BLaER1 treated with 17β-estradiol and CSF1 and Interleukin-3, amounts not matched to agents 10 nM and 100 nM (cell line): ENCODE measurements at regions not wholly inside any gene's neighbourhood (a gene's known extent, or its start where the extent isn't known, plus 50 kb on each side); places are given as distances from the start of the nearest gene placed in this dataset.
"Not testable (repeated sequence)": the region's sequence is repeated elsewhere in the genome, so short reads cannot be mapped to it uniquely, and the experiment has no call there.

Source experiments
- H3K27ac ChIP-seq, 11 experiments: shearing (Covaris generic); formaldehyde crosslinking; 2 replicates each; pipeline ENCODE4 v1.8.1; 2022
- H3K27me3 ChIP-seq, 11 experiments: shearing (Covaris generic); formaldehyde crosslinking; 2 replicates each; pipeline ENCODE4 v1.8.1; 2022
- H3K36me3 ChIP-seq, 11 experiments: shearing (Covaris generic); formaldehyde crosslinking; 2 replicates each; pipeline ENCODE4 v1.8.1; 2022
- H3K4me1 ChIP-seq, 10 experiments: shearing (Covaris generic); formaldehyde crosslinking; 2 replicates each; pipeline ENCODE4 v1.8.1; 2022
- H3K4me2 ChIP-seq, 11 experiments: shearing (Covaris generic); formaldehyde crosslinking; 2 replicates each; pipeline ENCODE4 v1.8.1; 2022
- H3K4me3 ChIP-seq, 10 experiments: shearing (Covaris generic); formaldehyde crosslinking; 2 replicates each; pipeline ENCODE4 v1.8.1; 2022
- H3K9ac ChIP-seq, 11 experiments: shearing (Covaris generic); formaldehyde crosslinking; 2 replicates each; pipeline ENCODE4 v1.8.1; 2022
- H3K9me3 ChIP-seq, 11 experiments: shearing (Covaris generic); formaldehyde crosslinking; replicated peaks in 1 of 11; 2 replicates each; pipeline ENCODE4 v1.8.1; 2022
- H4K20me1 ChIP-seq, 11 experiments: shearing (Covaris generic); formaldehyde crosslinking; 2 replicates each; pipeline ENCODE4 v1.8.1; 2022

GRCh38 chrX:3842822-3843521 is 129.5 kb upstream of the PRKX start:
- H3K4me2 ChIP-seq, H4K20me1 ChIP-seq, H3K36me3 ChIP-seq, H3K27me3 ChIP-seq, H3K9me3 ChIP-seq, H3K4me1 ChIP-seq: not testable (repeated sequence)
- Histone ChIP-seq H3K9ac (peak overlapping the region in 10 of 11 experiments; percentile 48 to 80 (median 74); a peak in 18 of 22 replicates), H3K4me3 (peak overlapping the region; percentile 38 to 65 (median 56)), H3K27ac (peak overlapping the region in 10 of 11 experiments; percentile 46 to 77 (median 69); a peak in 18 of 22 replicates)

- H3K4me3 ChIP-seq, H3K9me3 ChIP-seq, H3K27me3 ChIP-seq, H3K9ac ChIP-seq, H3K4me2 ChIP-seq, H4K20me1 ChIP-seq, H3K4me1 ChIP-seq, H3K27ac ChIP-seq, H3K36me3 ChIP-seq: not testable (repeated sequence)
Measured at GRCh38 chrX:3838754-3839153, 125.3 kb upstream of the PRKX start.

- H3K36me3 ChIP-seq, H3K9ac ChIP-seq, H3K4me1 ChIP-seq, H3K9me3 ChIP-seq, H3K4me3 ChIP-seq, H3K4me2 ChIP-seq, H4K20me1 ChIP-seq, H3K27ac ChIP-seq, H3K27me3 ChIP-seq: not testable (repeated sequence)
Measured at GRCh38 chrX:3837958-3838643, 124.7 kb upstream of the PRKX start.

- H3K36me3 ChIP-seq, H4K20me1 ChIP-seq, H3K4me1 ChIP-seq, H3K27me3 ChIP-seq, H3K9ac ChIP-seq, H3K9me3 ChIP-seq, H3K4me3 ChIP-seq, H3K4me2 ChIP-seq, H3K27ac ChIP-seq: not testable (repeated sequence)
Measured at GRCh38 chrX:3837211-3837610, 123.8 kb upstream of the PRKX start.

GRCh38 chrX:3833761-3834542 is 120.5 kb upstream of the PRKX start:
- not testable (repeated sequence) for H3K4me1 ChIP-seq, H3K4me2 ChIP-seq, H4K20me1 ChIP-seq, H3K9me3 ChIP-seq, H3K4me3 ChIP-seq, H3K9ac ChIP-seq, H3K27me3 ChIP-seq, H3K27ac ChIP-seq, H3K36me3 ChIP-seq

- not testable (repeated sequence) for H3K4me1 ChIP-seq, H3K27ac ChIP-seq, H3K9ac ChIP-seq, H3K9me3 ChIP-seq, H3K36me3 ChIP-seq, H3K4me3 ChIP-seq, H3K27me3 ChIP-seq, H3K4me2 ChIP-seq
- H4K20me1 ChIP-seq = peaks cover 0 to 21% (median 0%) of the 10 kb centered on the region in 11 experiments; a peak in 3 of 22 replicates
Measured at GRCh38 chrX:3830020-3830419, 116.6 kb upstream of the PRKX start.

GRCh38 chrX:3829041-3829531 is 115.6 kb upstream of the PRKX start:
- H3K36me3 ChIP-seq, H3K4me2 ChIP-seq, H3K27ac ChIP-seq, H3K9ac ChIP-seq, H3K4me1 ChIP-seq, H3K4me3 ChIP-seq, H3K27me3 ChIP-seq, H3K9me3 ChIP-seq: not testable (repeated sequence)
- H4K20me1 ChIP-seq = peaks cover 0 to 21% (median 0%) of the 10 kb centered on the region in 11 experiments; a peak in 3 of 22 replicates

- H3K36me3 ChIP-seq, H3K4me2 ChIP-seq, H3K4me3 ChIP-seq, H3K4me1 ChIP-seq, H3K27ac ChIP-seq, H3K9me3 ChIP-seq, H3K9ac ChIP-seq, H3K27me3 ChIP-seq: not testable (repeated sequence)
- H4K20me1 ChIP-seq = peaks cover 0 to 21% (median 0%) of the 10 kb centered on the region in 11 experiments; a peak in 3 of 22 replicates
Measured at GRCh38 chrX:3828378-3829040, 115.1 kb upstream of the PRKX start.

- not testable (repeated sequence) for H3K4me1 ChIP-seq, H3K4me2 ChIP-seq, H3K9ac ChIP-seq, H3K4me3 ChIP-seq, H3K27me3 ChIP-seq, H3K9me3 ChIP-seq, H3K27ac ChIP-seq
- Histone ChIP-seq H4K20me1 (peaks cover 6 to 44% (median 27%) of the 10 kb centered on the region in 11 experiments; a peak in 20 of 22 replicates), H3K36me3 (peaks cover 33 to 52% (median 41%) of the 10 kb centered on the region in 11 experiments)
Measured at GRCh38 chrX:3824008-3824407, 110.6 kb upstream of the PRKX start.
